OCI-LY3 (cell line): ENCODE measurements at regions not wholly inside any gene's neighbourhood (a gene's known extent, or its start where the extent isn't known, plus 50 kb on each side); places are given as distances from the start of the nearest gene placed in this dataset.

Experiments used
- H2AFZ ChIP-seq: fragments of 200-600, 300-600 bp; shearing (Covaris generic); 2 replicates; pipeline ENCODE4 v1.6.0; 2014; ENCODE audit warnings: antibody characterized with exemption, low read depth, low read length
- H3K27ac ChIP-seq: fragments of 200-600, 300-600 bp; sonication (generic); 2 replicates; pipeline ENCODE4 v1.5.1; 2014; ENCODE audit warnings: mild to moderate bottlenecking, low read length, moderate library complexity, mixed read lengths
- H3K27me3 ChIP-seq: fragments of 200-600, 300-600 bp; sonication (generic); 2 replicates; pipeline ENCODE4 v1.6.1; 2014; ENCODE audit warnings: low read depth, low read length, mixed read lengths
- H3K36me3 ChIP-seq: fragments of 200-600, 300-600 bp; sonication (generic); replicated peaks from 2 replicates; pipeline ENCODE3; 2014; ENCODE audit warnings: low read depth, low read length, mixed read lengths
- H3K4me1 ChIP-seq: fragments of 300-600, 200-600 bp; sonication (generic); 2 replicates; pipeline ENCODE4 v1.6.1; 2014; ENCODE audit warnings: low read length, mixed read lengths
- H3K4me2 ChIP-seq: fragments of 200-600, 300-600 bp; sonication (generic); 2 replicates; pipeline ENCODE4 v1.6.1; 2014; ENCODE audit warnings: low read length, mixed read lengths
- H3K4me3 ChIP-seq: fragments of 300-600, 200-600 bp; sonication (generic); 2 replicates; pipeline ENCODE4 v1.5.1; 2014; ENCODE audit warnings: antibody characterized with exemption, mild to moderate bottlenecking, low read length, moderate library complexity
- H3K79me2 ChIP-seq: fragments of 300-600, 200-600 bp; shearing (Covaris generic); 2 replicates; pipeline ENCODE4 v1.6.1; 2014; ENCODE audit warnings: mild to moderate bottlenecking, low read length, mixed read lengths
- H3K9ac ChIP-seq: fragments of 300-600, 200-600 bp; shearing (Covaris generic); 2 replicates; pipeline ENCODE4 v1.6.0; 2014; ENCODE audit warnings: mild to moderate bottlenecking, low read length, moderate library complexity
- H3K9me3 ChIP-seq: fragments of 200-600, 300-600 bp; shearing (Covaris generic); 2 replicates; pipeline ENCODE4 v1.6.1; 2014; ENCODE audit warnings: low read length, mixed read lengths; ENCODE audit not compliant: insufficient read depth
- H4K20me1 ChIP-seq: fragments of 200-600, 300-600 bp; sonication (generic); 2 replicates; pipeline ENCODE4 v1.6.1; 2016; ENCODE audit warnings: low read length, mixed read lengths; ENCODE audit not compliant: insufficient read depth
- CTCF ChIP-seq: fragments of 200-600, 300-600 bp; sonication (generic); IDR thresholded peaks from 2 replicates; pipeline ENCODE4 v1.5.1; 2014; ENCODE audit warnings: antibody characterized with exemption, low read length, low read depth
- EZH2phosphoT487 ChIP-seq: fragments of 200-600 bp; shearing (Covaris generic); IDR thresholded peaks from 2 replicates; pipeline ENCODE4 v1.6.1; 2018; ENCODE audit warnings: antibody characterized with exemption, mixed run types, low read depth

- Histone ChIP-seq H4K20me1 (no peaks in the 10 kb centered on the region), H3K9me3 (no peaks in the 10 kb centered on the region), H2AFZ (no peak overlapping the region), H3K4me2 (no peak overlapping the region), H3K27ac (no peak overlapping the region), H3K4me1 (no peaks in the 10 kb centered on the region), H3K27me3 (no peaks in the 10 kb centered on the region), H3K36me3 (no peaks in the 10 kb centered on the region), H3K9ac (no peak overlapping the region), H3K79me2 (no peaks in the 10 kb centered on the region), H3K4me3 (no peak overlapping the region)
- no peak for TF ChIP-seq CTCF
- TF ChIP-seq EZH2phosphoT487, result no peak
Observed at GRCh38 chr5:159730285-159730684, 186.0 kb upstream of the ADRA1B start.

- no peak overlapping the region for H3K4me2 ChIP-seq
- no peak overlapping the region for H2AFZ ChIP-seq
- H3K36me3 ChIP-seq, result no peaks in the 10 kb centered on the region
- H3K4me1 ChIP-seq, result no peaks in the 10 kb centered on the region
- no peak overlapping the region for H3K27ac ChIP-seq
- H3K79me2 ChIP-seq, result no peaks in the 10 kb centered on the region
- H4K20me1 ChIP-seq, result no peaks in the 10 kb centered on the region
- no peaks in the 10 kb centered on the region for H3K27me3 ChIP-seq
- no peak overlapping the region for H3K4me3 ChIP-seq
- no peaks in the 10 kb centered on the region for H3K9me3 ChIP-seq
- no peak for TF ChIP-seq EZH2phosphoT487
- TF ChIP-seq CTCF, result no peak
- H3K9ac ChIP-seq, result no peak overlapping the region
Observed at GRCh38 chr5:159732220-159732619, 184.1 kb upstream of the ADRA1B start.

- Histone ChIP-seq H3K36me3 (no peaks in the 10 kb centered on the region), H3K27ac (no peak overlapping the region), H3K9me3 (no peaks in the 10 kb centered on the region), H4K20me1 (no peaks in the 10 kb centered on the region), H3K79me2 (no peaks in the 10 kb centered on the region), H3K4me2 (no peak overlapping the region), H3K9ac (no peak overlapping the region), H3K4me3 (no peak overlapping the region), H3K27me3 (no peaks in the 10 kb centered on the region), H2AFZ (no peak overlapping the region), H3K4me1 (no peaks in the 10 kb centered on the region)
- TF ChIP-seq CTCF, result no peak
- no peak for TF ChIP-seq EZH2phosphoT487
Observed at GRCh38 chr5:159734366-159734765, 181.9 kb upstream of the ADRA1B start.

GRCh38 chr5:159735036-159735435 lies 181.2 kb upstream of the ADRA1B start:
- H3K4me1 ChIP-seq, result no peaks in the 10 kb centered on the region
- no peak overlapping the region for H3K27ac ChIP-seq
- H3K79me2 ChIP-seq, result no peaks in the 10 kb centered on the region
- no peak overlapping the region for H2AFZ ChIP-seq
- H3K4me3 ChIP-seq, result no peak overlapping the region
- no peak overlapping the region for H3K4me2 ChIP-seq
- no peak for TF ChIP-seq EZH2phosphoT487
- no peak for TF ChIP-seq CTCF
- H3K9me3 ChIP-seq, result no peaks in the 10 kb centered on the region
- H3K9ac ChIP-seq, result no peak overlapping the region
- H3K27me3 ChIP-seq, result no peaks in the 10 kb centered on the region
- H3K36me3 ChIP-seq, result no peaks in the 10 kb centered on the region
- H4K20me1 ChIP-seq, result no peaks in the 10 kb centered on the region
